K562 (cell line): ENCODE measurements at regions not wholly inside any gene's neighbourhood (a gene's known extent, or its start where the extent isn't known, plus 50 kb on each side); places are given as distances from the start of the nearest gene placed in this dataset.

ENCODE experiments used
- EZH2 ChIP-seq: IDR thresholded peaks from 2 replicates; pipeline ENCODE4 v1.6.1; 2012; ENCODE audit warnings: low read depth, mild to moderate bottlenecking, inconsistent platforms, low read length, borderline replicate concordance
- TF ChIP-seq, protein P1 (sequence below): sonication (generic); formaldehyde crosslinking; IDR thresholded peaks from 2 replicates; pipeline ENCODE4 v1.8.0; 2022; ENCODE audit warnings: mild to moderate bottlenecking, low read depth, missing genetic modification reagents

DNA sequence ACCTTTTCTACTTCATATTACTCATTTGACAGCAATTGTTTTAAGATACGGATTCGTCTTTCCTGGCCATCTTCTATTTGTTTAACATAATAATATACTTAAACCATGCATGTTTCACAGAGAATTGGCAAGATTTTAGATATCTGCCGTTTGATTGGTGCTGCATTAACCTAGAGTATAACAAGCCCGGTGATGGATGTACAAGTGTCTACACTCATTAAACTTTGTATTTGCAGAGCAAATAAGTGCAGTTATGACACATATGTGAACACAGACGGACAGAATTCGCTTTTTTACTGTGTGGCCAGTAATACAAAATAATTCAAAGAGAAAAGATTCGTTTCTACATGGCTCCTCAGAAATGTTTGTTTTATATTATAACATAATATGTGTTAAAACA lies 116.1 kb downstream of the ARL4A start:
- TF ChIP-seq, protein P1, sequence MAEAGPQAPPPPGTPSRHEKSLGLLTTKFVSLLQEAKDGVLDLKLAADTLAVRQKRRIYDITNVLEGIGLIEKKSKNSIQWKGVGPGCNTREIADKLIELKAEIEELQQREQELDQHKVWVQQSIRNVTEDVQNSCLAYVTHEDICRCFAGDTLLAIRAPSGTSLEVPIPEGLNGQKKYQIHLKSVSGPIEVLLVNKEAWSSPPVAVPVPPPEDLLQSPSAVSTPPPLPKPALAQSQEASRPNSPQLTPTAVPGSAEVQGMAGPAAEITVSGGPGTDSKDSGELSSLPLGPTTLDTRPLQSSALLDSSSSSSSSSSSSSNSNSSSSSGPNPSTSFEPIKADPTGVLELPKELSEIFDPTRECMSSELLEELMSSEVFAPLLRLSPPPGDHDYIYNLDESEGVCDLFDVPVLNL (CRISPR knock-in tag): no peak
- no peak for TF ChIP-seq EZH2
